ENCODE measurements at regions not wholly inside any gene's neighbourhood (a gene's known extent, or its start where the extent isn't known, plus 50 kb on each side); places are given as distances from the start of the nearest gene placed in this dataset.

DNA sequence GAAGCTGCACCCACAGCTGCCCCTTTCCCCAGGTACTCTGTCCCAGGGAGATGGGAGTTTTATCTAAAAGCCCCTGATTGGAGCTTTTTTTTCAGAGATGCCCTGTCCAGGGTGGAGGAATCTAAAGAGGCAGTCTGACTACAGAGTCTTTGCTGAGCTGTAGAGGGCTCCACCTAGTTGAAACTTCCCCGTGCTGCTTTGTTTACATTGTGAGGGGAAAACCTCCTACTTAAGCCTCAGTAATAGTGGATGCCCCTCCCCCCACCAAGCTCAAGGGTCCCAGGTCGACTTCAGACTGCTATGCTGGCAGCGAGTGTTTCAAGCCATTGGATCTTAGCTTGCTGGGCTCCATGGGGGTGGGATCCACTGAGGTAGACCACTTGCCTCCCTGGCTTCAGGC is 470.1 kb upstream of the LARGE1 start:
- no peak for TF ChIP-seq EZH2phosphoT487 (IDR thresholded peaks at IDR 0.05; ENCODE audit: insufficient read depth, low read depth)
- no peak for TF ChIP-seq EZH2 (IDR thresholded peaks at IDR 0.05; ENCODE audit: insufficient read depth, poor library complexity, severe bottlenecking)

Measured in GM23248 (cell line).